DMS53 treated with DMSO at 0.1 percent for 48 hours (cell line): ENCODE measurements at regions not wholly inside any gene's neighbourhood (a gene's known extent, or its start where the extent isn't known, plus 50 kb on each side); places are given as distances from the start of the nearest gene placed in this dataset.
A peak's percentile ranks its signal among the peaks of the same experiment; 100 is the strongest.

Source experiments
- DNase-seq: peaks from one replicate; lab custom pipeline; 2025; ENCODE audit not compliant: unreplicated experiment; lab: John Stamatoyannopoulos, UW

- DNase-seq, result no peak
These were observed 140.3 kb downstream of the CEP57L1 start for GRCh38 chr6:109235481-109236038.

GRCh38 chr6:109230453-109230852, 135.1 kb downstream of the CEP57L1 start:
- DNase-seq, result no peak

DNA sequence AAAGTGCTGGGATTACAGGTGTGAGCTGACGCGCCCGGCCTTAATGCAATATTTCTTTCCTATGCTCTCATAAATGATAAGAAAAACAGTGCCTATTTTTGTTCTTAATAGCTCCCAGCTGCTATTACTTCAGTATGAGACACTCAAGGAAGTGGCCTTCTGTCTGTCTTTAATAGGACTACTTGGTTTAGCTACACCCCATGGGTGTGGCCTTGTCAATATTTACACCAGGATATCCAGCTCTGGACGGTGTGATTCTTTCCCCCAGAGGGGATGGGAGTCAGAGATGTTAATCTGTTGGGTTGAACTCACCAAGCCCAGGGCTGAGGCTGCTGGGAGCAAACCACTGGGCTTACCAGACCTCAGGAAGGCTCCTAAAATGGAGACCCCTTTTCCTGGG, 134.2 kb downstream of the CEP57L1 start:
- peak; percentile 10 for DNase-seq

DNA sequence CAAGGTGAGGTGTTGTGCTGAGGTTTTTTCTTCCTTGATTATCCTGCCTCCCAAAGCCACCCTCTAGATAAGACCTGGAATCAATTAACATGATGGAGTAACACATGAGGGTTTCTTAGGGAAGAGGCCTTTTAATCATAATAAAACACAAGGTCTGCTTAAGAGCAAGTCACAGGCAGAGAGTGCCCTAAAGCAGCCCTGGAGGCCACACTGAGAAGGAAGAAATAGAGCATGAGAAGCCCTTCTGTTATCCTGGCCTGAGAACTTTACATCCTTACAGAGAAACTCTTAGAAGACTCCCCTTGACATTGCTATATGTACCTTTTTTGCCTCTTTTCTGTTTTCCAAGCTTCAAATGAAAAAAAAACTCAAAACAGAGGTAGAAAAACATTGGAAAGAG, 132.3 kb downstream of the CEP57L1 start:
- DNase-seq, result no peak

DNA sequence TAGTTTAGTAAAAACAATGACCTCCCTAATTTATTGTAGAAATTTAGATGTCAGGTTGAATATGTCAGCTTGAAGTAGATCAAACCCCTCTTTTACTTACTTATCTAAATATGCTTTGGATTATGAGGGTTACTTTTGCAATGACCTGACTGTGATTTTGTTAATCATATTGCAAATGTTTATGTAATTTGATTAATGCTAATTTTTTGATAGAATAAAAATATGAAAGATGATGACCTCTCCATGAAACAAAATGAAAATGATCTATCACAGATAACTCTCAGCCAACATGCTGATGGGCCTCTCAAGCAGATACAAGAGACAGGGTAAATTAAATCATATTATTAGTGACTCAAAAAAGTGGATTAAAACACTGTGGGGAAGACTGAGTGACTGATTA, 131.0 kb downstream of the CEP57L1 start:
- DNase-seq, result no peak

GRCh38 chr6:109225946-109226345, 130.6 kb downstream of the CEP57L1 start:
- no peak for DNase-seq

DNA sequence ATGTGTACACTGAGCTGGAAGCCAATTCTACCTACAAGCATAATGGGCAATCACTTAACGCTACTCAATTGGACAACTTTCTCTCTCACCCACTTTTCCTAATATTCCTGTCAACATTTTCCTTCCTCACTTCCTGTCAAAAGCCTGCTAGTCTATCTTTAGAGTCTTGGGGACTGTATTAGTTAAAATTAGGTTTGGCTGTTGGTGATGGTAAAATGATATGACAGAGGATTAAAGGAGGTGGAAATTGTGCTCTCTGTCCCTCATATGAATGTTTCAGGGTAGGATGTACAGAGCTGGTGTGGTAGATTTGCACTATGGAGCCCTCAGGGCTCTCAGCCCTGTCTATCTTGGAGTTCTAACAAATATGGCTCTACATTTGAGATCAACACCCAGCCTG, 129.7 kb downstream of the CEP57L1 start:
- no peak for DNase-seq

DNA sequence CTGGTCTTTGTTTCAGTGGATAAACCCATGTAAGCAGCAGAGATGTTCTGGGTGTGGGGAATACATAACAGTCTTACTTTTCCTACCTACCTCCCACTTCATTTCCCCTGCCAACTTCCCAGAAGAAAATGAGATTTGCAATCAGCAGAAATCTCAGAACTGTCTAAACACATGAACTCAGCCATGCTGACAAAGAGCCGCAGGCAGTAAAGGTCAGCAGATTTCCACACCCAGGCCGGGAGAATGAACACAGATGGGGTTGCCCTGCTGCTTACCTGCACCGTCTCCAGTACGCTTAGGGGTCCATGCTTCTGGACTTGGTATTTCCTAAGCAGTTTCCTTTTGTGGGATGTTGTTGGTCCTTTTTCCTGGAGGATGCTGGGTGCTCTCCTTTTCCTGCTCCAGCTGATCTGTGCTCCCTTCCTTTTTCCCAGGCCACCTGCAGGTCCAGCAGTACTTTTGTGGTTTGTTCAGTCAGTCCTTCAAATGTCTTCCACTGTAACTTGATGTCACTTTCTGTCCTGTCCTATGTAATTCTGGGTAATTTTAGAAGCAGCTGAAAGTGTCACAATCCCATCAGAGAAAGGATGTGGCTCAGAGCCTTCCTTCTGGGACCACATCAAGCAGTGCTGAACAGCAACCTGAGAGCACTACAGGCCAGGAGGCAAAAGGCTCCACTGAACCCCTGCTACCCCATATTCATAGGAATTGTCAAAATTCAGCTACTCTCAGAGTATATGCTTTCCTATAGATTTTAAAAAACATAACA, 129.0 kb downstream of the CEP57L1 start:
- DNase-seq, result no peak

- no peak for DNase-seq
These were observed 127.5 kb downstream of the CEP57L1 start for GRCh38 chr6:109222848-109223247.

GRCh38 chr6:109221543-109222195, 126.4 kb downstream of the CEP57L1 start:
- DNase-seq, result no peak
